ENCODE measurements at regions not wholly inside any gene's neighbourhood (a gene's known extent, or its start where the extent isn't known, plus 50 kb on each side); places are given as distances from the start of the nearest gene placed in this dataset.

DNA sequence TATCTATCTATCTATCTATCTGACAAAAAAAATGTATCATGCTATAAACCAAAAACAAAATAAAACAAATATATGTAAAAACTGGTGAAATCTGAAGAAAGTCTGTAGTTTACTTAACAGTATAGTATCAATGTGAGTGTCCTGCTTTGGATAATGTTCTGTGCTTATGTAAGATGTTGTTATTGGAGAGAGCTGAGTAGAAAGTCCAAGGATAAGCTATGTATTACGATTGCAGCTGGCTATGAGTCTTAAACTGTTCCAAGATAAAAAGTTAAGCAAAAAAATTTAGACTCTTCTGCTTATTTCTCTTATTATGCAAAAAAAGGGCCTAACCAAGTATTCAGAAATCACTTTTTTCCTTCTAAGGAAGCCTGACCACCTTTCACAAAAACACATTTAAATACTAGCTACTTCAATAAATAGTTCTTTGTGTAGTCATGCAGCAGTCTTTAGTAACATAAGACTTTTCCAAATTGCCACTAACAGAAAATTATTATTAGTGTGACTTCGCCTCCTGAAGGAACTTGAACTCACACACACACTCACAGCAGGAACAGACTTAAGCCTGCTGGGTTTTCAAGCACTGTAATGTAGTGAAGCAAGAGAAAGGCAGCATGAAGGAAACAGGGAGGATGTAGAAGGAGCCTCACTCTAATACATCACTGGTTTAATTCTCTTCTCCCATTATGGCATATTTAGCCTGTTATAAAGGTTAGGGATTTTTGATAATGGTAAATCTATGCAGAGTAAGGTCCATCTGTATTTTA, 265.8 kb upstream of the GJE1 start:
- TF ChIP-seq PTRF (tag; IDR thresholded peaks at IDR 0.05), result no peak
- TF ChIP-seq, protein P1, sequence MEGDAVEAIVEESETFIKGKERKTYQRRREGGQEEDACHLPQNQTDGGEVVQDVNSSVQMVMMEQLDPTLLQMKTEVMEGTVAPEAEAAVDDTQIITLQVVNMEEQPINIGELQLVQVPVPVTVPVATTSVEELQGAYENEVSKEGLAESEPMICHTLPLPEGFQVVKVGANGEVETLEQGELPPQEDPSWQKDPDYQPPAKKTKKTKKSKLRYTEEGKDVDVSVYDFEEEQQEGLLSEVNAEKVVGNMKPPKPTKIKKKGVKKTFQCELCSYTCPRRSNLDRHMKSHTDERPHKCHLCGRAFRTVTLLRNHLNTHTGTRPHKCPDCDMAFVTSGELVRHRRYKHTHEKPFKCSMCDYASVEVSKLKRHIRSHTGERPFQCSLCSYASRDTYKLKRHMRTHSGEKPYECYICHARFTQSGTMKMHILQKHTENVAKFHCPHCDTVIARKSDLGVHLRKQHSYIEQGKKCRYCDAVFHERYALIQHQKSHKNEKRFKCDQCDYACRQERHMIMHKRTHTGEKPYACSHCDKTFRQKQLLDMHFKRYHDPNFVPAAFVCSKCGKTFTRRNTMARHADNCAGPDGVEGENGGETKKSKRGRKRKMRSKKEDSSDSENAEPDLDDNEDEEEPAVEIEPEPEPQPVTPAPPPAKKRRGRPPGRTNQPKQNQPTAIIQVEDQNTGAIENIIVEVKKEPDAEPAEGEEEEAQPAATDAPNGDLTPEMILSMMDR (IDR thresholded peaks at IDR 0.05 in 2 of 3, conservative IDR thresholded peaks at IDR 0.05 in 1 of 3; ENCODE audit: insufficient read depth in 2 of 3, low read depth in 1 of 3, low read length in 3 of 3), result no peak
- no peak for TF ChIP-seq EZH2 (IDR thresholded peaks at IDR 0.05; ENCODE audit: borderline replicate concordance, low read depth, low read length)
- TF ChIP-seq, protein P2, sequence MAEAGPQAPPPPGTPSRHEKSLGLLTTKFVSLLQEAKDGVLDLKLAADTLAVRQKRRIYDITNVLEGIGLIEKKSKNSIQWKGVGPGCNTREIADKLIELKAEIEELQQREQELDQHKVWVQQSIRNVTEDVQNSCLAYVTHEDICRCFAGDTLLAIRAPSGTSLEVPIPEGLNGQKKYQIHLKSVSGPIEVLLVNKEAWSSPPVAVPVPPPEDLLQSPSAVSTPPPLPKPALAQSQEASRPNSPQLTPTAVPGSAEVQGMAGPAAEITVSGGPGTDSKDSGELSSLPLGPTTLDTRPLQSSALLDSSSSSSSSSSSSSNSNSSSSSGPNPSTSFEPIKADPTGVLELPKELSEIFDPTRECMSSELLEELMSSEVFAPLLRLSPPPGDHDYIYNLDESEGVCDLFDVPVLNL (CRISPR knock-in tag; IDR thresholded peaks at IDR 0.05; ENCODE audit: low read depth), result no peak
- no peak for TF ChIP-seq NR2C2 (CRISPR knock-in tag; IDR thresholded peaks at IDR 0.05)
- TF ChIP-seq NR2C2 (tag; IDR thresholded peaks at IDR 0.05), result no peak

All from K562 (cell line).